Muscle of leg (tissue), 3 donors: ENCODE measurements at regions not wholly inside any gene's neighbourhood (a gene's known extent, or its start where the extent isn't known, plus 50 kb on each side); places are given as distances from the start of the nearest gene placed in this dataset.

Experiments
- DNase-seq: peaks from one replicate; pipeline ENCODE4 v3.0.0; 2013
- H3K27ac ChIP-seq: one replicate; pipeline ENCODE4 v1.5.1; 2013; ENCODE audit warnings: mild to moderate bottlenecking, low read length, control low read depth
- H3K27me3 ChIP-seq: one replicate; pipeline ENCODE4 v1.6.1; 2013; ENCODE audit warnings: low read length; ENCODE audit not compliant: control insufficient read depth, insufficient read depth
- H3K36me3 ChIP-seq: one replicate; pipeline ENCODE4 v1.6.1; 2013; ENCODE audit warnings: low read length; ENCODE audit not compliant: control insufficient read depth, insufficient read depth
- H3K4me1 ChIP-seq: one replicate; pipeline ENCODE4 v1.6.1; 2013; ENCODE audit warnings: low read length; ENCODE audit not compliant: control insufficient read depth, insufficient read depth
- H3K4me3 ChIP-seq: one replicate; pipeline ENCODE4 v1.5.1; 2013; ENCODE audit warnings: low read length, control low read depth
- H3K9me3 ChIP-seq: replicated peaks from 2 replicates; pipeline ENCODE4 v1.6.1; 2013; ENCODE audit warnings: low read depth, low read length; ENCODE audit not compliant: control insufficient read depth
- WGBS: methylation state at CpG from one replicate; pipeline ENCODE4 v1.1.5; 2013; ENCODE audit warnings: missing lambda C conversion rate; ENCODE audit not compliant: insufficient coverage; 5-methylcytosine and 5-hydroxymethylcytosine counted together

DNA sequence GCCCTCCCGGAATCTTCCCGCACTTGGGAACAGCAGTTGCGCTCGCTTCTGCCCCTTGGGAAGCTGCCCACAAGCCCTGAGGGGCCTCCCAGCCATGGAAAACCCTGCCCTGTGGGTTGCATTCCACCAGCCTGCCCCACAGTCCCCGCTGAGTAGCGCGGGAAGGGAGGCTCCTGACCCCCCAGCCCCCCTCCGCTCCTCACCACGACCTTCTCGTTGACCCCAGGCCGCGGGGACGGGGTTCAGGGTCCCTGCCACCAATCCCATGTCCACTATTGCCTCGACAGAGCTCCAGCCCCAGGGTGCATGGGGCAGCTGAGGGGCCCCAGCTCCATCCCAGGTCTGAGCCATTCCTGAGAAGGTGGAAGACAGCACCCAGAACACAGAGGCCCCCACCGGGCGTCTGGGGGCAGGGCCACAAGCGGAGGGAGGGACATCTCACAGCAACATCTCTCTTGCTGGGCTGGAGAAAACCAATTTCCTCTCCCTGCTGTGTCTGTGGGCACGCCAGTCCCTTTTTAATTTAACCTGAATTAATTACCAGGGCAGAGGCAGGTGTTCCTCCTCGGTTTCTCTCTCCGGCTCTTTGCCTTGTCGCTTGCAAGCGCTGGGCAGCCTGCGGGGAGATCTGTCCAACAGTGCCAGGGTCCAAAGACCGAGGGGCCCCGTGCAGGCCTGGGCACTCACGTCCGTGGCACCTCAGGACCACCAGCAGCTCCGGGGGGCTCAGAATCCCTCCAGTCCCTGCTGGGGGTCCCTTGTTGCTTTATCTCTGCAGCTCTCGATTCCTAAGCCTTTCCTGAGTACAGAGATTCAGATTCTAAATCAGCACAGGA is 57.9 kb downstream of the FOXL3 start:
- 86% methylated on average over 29 of the region's 29 CpGs for WGBS
- Histone ChIP-seq H3K27me3 (peaks cover 9% of the 10 kb centered on the region), H3K27ac (no peak overlapping the region)

DNA sequence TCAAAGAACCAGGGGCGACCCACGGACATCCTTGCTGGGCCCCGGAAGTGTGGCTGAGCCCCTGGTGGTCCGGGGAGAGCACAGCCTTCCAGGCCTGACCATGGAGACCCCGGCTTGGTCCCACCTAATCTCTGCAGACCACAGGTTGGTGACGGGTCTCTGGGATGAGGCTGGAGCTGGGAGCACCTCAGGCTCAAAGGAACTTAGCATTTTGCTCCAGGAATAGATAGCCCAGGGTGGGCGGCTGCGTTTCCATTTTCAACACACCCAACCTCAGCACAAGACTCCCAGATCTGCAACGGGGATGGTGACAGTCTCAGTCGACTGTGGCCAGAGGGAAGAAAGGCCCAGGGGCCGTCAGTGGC is 58.5 kb downstream of the FOXL3 start:
- H3K27ac ChIP-seq, result no peak overlapping the region
- no peaks in the 10 kb centered on the region for H3K9me3 ChIP-seq
- H3K27me3 ChIP-seq, result peaks cover 9% of the 10 kb centered on the region
- no peak overlapping the region for H3K4me3 ChIP-seq
- DNase-seq, result no peak
- 59% methylated on average over 9 of the region's 11 CpGs for WGBS
- peaks cover 2% of the 10 kb centered on the region for H3K4me1 ChIP-seq
- H3K36me3 ChIP-seq, result no peaks in the 10 kb centered on the region

More for the DNA sequence above, 57.9 kb downstream of the FOXL3 start:
- Histone ChIP-seq H3K4me3 (no peak overlapping the region), H3K9me3 (no peaks in the 10 kb centered on the region), H3K4me1 (peaks cover 2% of the 10 kb centered on the region), H3K36me3 (no peaks in the 10 kb centered on the region)
- DNase-seq, result no peak

DNA sequence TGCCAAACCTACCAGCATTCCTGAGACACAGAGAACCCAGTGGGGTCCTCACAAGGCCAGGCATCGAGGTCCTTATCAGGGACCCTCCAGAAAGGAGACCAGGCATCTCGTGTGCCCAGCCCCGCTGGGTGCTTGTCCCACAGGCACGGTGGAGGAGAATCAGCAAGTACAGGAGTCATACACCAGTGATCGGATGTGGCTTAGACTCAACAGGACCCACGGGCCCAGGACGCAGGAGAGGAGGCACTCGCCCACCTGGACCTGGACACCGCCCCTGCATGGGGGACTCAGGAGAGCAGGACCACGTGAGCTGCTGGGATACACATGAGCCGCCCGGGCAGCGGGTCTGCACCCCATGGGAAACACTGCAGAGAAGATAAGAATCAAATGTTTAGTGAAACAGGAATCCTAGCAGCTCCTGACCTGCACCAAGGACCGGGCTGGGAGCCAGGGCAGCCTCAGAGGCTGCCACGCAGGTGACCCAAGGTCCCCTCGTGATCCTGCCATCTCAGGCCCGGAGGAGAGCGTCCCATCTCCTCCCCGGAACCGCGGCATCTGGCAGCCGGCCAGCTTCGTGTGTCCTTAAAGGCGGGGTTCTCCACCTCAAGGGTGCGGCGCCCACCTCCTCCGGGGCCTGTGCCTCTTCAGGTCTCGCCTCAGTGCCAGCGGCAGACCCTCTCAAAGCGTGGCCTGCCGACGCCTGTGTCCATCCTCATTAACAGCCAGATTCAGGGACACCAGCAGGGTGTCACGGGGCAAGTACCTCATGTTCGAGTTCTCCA is 59.2 kb downstream of the FOXL3 start:
- 77% methylated on average over 34 of the region's 34 CpGs for WGBS
- no peak for DNase-seq
- H3K4me3 ChIP-seq, result no peak overlapping the region
- peaks cover 9% of the 10 kb centered on the region for H3K27me3 ChIP-seq
- no peaks in the 10 kb centered on the region for H3K9me3 ChIP-seq
- H3K27ac ChIP-seq, result no peak overlapping the region
- no peaks in the 10 kb centered on the region for H3K36me3 ChIP-seq
- peaks cover 9% of the 10 kb centered on the region for H3K4me1 ChIP-seq

DNA sequence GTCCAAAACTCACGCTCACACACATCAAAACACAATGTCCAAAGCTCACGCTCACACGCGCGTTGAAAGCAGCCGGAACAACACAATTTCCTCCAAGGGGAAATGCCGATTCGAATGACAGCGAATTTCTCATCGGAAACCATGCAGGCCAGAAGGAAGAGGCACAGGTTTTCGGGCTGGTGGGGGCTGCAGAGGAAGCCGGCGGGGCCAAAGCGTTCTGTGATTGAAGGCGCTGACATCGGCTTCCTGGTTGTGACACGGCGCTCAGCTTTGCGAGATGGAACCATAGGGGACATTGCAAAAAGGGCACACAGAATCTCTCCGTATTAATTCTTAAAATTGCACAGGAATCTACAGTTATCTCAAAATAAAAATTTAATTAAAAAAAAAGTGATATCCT is 61.3 kb downstream of the FOXL3 start:
- WGBS, result 44% methylated on average over 12 of the region's 20 CpGs
- peak; percentile 30 for DNase-seq
- Histone ChIP-seq H3K9me3 (no peaks in the 10 kb centered on the region), H3K4me3 (no peak overlapping the region), H3K27ac (no peak overlapping the region), H3K4me1 (peaks cover 9% of the 10 kb centered on the region), H3K36me3 (no peaks in the 10 kb centered on the region), H3K27me3 (peaks cover 6% of the 10 kb centered on the region)

DNA sequence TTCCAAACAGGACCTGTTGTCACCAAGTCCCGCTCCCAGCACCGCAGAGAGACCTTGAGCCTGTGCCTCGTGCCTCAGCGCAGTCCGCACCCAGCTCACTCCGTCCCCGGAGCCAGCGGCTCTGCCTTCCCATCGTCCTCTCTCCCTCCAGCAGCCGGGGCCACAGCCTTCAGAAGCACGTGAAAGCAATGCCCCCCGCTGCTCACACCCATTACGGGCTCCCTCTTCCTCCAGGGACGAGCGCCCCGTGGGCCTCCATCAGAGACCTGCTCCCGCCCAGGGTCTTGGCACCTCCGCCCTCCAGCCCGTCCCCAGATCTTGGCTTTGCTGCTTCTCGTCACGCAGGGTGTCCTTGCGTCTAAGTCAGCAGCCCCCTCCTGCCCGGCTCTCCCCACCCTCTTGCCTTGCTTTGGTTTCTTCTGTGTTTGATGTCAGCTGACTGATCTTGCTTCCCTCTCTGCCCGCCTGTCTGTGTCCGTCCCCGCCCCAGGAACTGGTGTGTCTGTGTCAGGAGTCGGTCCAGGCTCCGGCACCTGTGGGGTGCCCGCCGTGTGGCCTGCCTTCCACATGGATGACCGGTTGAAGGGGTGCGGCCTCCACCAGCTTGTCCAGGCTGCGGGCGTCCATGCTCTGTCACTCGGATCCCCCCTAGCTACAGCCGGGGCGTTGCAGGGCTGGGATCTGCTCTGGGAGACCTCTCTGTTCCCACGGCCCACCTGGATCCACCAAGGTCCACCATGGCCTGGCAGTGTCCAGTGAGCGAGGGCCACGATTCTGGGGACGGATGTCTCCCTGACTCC is 61.9 kb downstream of the FOXL3 start:
- H3K9me3 ChIP-seq, result no peaks in the 10 kb centered on the region
- peaks cover 6% of the 10 kb centered on the region for H3K27me3 ChIP-seq
- peaks cover 9% of the 10 kb centered on the region for H3K4me1 ChIP-seq
- no peak overlapping the region for H3K4me3 ChIP-seq
- WGBS, result 72% methylated on average over 37 of the region's 41 CpGs
- no peak overlapping the region for H3K27ac ChIP-seq
- no peaks in the 10 kb centered on the region for H3K36me3 ChIP-seq
- no peak for DNase-seq

DNA sequence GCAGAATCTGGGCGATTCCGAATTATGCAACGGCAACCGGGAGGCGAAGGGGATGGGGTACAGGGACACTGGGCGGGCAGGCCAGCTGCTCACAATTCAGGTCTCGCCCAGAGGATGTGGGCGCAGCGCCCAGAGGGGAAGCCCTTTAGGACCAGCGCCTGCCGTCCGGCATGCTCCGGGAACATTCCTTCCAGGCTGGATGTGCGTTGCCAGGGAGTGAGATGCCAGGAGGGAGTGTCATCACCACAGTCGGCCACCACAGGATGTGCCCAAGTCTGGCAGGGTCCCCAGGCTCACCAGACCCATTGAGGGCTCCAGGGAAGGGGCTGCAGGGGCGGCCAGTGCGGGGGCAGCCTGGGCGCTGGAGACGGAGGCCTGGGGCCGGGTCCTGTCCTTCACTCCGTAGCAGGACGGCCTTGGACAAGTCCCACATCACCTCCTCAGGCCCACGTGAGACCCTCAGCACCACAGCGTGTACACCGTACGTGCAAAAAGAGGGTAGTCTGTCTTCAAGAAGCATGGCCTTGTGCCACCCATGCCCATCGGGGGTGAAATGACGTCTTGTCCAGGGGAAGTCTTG is 63.9 kb downstream of the FOXL3 start:
- Histone ChIP-seq H3K36me3 (no peaks in the 10 kb centered on the region), H3K27me3 (peaks cover 7% of the 10 kb centered on the region), H3K4me3 (no peak overlapping the region), H3K9me3 (peaks cover 6% of the 10 kb centered on the region), H3K27ac (no peak overlapping the region), H3K4me1 (peaks cover 9% of the 10 kb centered on the region)
- 79% methylated on average over 22 of the region's 28 CpGs for WGBS
- DNase-seq, result peak; percentile 78

DNA sequence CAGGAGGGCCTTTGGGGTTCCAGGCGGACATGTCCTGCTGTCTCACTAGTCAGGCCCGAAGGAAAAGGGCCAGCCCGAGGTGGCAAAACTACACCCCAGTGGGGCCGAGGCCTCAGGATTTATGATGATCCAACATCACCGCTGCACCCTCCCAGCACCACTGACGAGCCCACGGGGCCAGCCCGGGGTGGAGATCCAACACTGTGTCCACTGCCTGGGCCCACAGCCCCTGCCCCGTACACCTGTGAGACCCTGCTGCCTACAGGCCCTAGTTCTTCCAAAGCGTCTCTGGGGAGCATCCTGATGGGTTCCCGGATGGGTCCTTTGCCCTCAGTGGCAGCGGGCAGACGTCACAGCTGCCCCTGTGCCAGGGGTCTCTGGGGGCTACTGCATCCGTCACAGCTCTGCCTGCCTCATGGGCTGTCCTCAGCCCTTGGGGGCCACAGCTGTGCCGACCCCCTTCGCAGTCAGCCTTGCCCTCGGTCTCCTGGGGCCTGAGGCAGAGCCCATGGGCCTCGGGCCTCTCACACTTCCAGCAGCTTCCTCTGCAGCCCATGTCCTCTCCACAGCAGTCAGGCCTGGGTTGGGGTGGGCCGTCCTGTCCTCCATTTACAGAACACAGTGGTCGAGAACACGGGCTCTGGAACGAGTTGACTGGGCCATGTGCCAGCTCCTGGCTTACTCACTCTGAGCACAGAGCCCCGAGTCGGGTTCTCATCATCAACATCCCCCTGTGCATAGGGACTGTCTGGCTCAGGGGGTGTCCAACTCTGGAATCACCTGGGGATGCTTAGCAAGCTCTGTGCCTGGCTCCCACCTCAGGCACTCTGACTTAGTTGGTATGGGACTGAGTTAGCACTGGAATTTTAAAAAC is 64.9 kb downstream of the FOXL3 start:
- Histone ChIP-seq H3K9me3 (peaks cover 6% of the 10 kb centered on the region), H3K27ac (no peak overlapping the region), H3K36me3 (no peaks in the 10 kb centered on the region), H3K4me3 (no peak overlapping the region), H3K4me1 (peaks cover 9% of the 10 kb centered on the region), H3K27me3 (peaks cover 17% of the 10 kb centered on the region)
- DNase-seq, result no peak
- WGBS, result 76% methylated on average over 17 of the region's 24 CpGs

DNA sequence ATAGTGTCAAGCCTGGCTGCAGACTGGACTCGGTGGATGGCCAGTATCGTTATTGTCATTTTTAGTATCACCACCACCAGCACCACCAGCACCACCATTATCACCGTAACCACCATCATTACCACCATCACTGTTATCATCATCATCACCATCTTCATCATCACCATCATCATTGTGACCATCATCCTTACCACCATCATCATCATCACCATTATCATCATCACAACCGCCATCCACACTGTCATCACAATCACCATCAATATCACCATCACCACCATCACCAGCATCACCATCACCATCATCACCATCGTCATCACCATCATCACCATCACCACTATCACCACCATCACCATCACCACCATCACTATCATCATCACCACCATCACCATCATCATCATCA is 65.6 kb downstream of the FOXL3 start:
- no peak overlapping the region for H3K4me3 ChIP-seq
- H3K27me3 ChIP-seq, result peaks cover 24% of the 10 kb centered on the region
- H3K4me1 ChIP-seq, result peaks cover 16% of the 10 kb centered on the region
- no peak overlapping the region for H3K27ac ChIP-seq
- DNase-seq, result no peak
- H3K9me3 ChIP-seq, result peaks cover 6% of the 10 kb centered on the region
- WGBS, result 75% methylated on average over 4 of the region's 5 CpGs
- no peaks in the 10 kb centered on the region for H3K36me3 ChIP-seq

DNA sequence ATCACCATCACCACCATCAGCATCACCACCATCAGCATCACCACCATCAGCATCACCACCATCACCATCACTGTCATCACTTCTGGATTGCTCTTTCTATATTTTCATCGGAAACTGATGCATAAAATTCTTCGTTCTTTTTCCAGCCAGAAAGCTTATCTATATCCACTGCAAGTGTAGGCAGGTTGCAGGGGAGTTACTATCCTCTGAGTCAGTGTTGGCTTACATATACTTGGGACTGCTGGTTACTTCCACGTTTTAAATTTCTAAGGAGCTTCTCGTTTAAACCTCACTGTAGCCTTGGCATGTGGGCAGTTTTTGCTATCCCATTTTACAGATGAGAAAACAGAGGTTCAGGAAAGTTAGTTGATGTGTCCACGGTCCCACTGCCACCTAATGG is 66.1 kb downstream of the FOXL3 start:
- Histone ChIP-seq H3K36me3 (no peaks in the 10 kb centered on the region), H3K27ac (no peak overlapping the region), H3K9me3 (peaks cover 6% of the 10 kb centered on the region), H3K27me3 (peaks cover 27% of the 10 kb centered on the region), H3K4me1 (peaks cover 18% of the 10 kb centered on the region), H3K4me3 (no peak overlapping the region)
- no CpG with 5 or more reads among the region's 5 CpGs for WGBS
- no peak for DNase-seq
